ENCODE measurements at regions not wholly inside any gene's neighbourhood (a gene's known extent, or its start where the extent isn't known, plus 50 kb on each side); places are given as distances from the start of the nearest gene placed in this dataset.

DNA sequence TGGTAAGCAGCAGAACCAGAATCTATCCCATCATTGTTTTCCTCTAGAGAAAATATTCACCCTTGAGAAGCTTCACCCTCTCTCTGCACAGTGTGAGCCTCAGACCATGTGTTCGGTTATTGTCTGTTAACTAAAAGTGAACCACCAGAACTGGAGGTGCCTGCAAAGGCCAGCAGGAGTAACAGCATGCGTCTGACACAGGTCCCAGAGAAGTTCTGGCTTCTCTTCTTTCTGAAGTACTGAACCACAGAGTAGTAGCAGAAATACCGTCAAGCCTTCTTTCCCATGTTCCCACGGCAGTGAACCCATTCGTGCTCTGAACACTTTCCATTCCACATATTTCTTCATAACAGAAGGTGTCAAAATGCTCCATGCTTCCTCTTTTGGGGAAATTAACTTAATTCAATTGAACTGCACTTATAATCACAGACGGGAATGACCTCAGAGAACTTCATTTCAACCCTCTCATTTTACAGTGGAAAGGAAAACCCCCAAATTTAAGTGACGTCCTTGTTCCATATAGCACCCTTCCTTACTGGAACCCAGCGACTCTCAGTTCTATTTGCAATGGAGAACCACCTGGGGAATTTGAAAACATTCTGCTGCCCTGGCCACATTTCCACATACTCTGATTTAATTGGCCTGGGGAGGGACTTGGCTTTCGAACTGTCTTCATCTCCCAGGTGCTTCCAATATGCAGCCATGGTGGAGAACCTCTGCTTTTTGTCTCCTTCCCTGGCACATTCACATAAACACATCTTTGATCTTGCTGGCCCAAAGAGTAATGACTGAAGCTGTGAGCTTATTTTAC lies 519.1 kb downstream of the RNF144A start:
- WGBS (ENCODE audit: extremely low coverage, insufficient read length, low lambda C conversion rate) = no CpG with 5 or more reads among the region's 9 CpGs
- no peaks in the 10 kb centered on the region; the same call in 1 of the 2 replicates for H3K4me1 ChIP-seq (ENCODE audit: insufficient read depth, low read length)
- H3K27me3 ChIP-seq (ENCODE audit: insufficient read depth, low read length) = no peaks in the 10 kb centered on the region
- no peak overlapping the region for H2BK20ac ChIP-seq (ENCODE audit: low read depth, low read length, poor library complexity, severe bottlenecking)
- no peaks in the 10 kb centered on the region for H3K23me2 ChIP-seq (ENCODE audit: insufficient read length, low read depth, low read length, poor library complexity, severe bottlenecking)
- DNase-seq = no peak
- TF ChIP-seq, protein P1, sequence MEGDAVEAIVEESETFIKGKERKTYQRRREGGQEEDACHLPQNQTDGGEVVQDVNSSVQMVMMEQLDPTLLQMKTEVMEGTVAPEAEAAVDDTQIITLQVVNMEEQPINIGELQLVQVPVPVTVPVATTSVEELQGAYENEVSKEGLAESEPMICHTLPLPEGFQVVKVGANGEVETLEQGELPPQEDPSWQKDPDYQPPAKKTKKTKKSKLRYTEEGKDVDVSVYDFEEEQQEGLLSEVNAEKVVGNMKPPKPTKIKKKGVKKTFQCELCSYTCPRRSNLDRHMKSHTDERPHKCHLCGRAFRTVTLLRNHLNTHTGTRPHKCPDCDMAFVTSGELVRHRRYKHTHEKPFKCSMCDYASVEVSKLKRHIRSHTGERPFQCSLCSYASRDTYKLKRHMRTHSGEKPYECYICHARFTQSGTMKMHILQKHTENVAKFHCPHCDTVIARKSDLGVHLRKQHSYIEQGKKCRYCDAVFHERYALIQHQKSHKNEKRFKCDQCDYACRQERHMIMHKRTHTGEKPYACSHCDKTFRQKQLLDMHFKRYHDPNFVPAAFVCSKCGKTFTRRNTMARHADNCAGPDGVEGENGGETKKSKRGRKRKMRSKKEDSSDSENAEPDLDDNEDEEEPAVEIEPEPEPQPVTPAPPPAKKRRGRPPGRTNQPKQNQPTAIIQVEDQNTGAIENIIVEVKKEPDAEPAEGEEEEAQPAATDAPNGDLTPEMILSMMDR (conservative IDR thresholded peaks at IDR 0.05) = no peak
- no peaks in the 10 kb centered on the region for H3K79me1 ChIP-seq (ENCODE audit: insufficient read depth, low read depth, low read length, poor library complexity, severe bottlenecking)
- no peak overlapping the region for H3K4me2 ChIP-seq (ENCODE audit: insufficient read depth, insufficient read length, low read length)
- H4K5ac ChIP-seq (ENCODE audit: insufficient read length, low read depth, low read length) = no peak overlapping the region
- no peak overlapping the region for H2AK5ac ChIP-seq (ENCODE audit: insufficient read length, low read length)
- Mint-ChIP-seq H3K27me3 (ENCODE audit: low read depth) (peaks cover 11% of the 10 kb centered on the region), H3K27ac (no peak overlapping the region), H3K36me3 (ENCODE audit: insufficient read depth in 1 of 3, low read depth in 3 of 3) (peaks cover 12 to 32% (median 14%) of the 10 kb centered on the region in 3 experiments), H3K9me3 (peaks cover 13 to 28% of the 10 kb centered on the region in 2 experiments), H3K4me3 (no peak overlapping the region), H3K4me1 (peaks cover 0 to 8% of the 10 kb centered on the region in 2 experiments; a peak in 3 of 4 replicates)
- H4K91ac ChIP-seq (ENCODE audit: insufficient read length, low read depth, low read length) = no peak overlapping the region
- no peaks in the 10 kb centered on the region for H3K9me3 ChIP-seq (ENCODE audit: control insufficient read depth, low read depth, low read length)
- H2BK15ac ChIP-seq (ENCODE audit: low read depth, low read length) = no peak overlapping the region
- no peak overlapping the region for H2BK5ac ChIP-seq (ENCODE audit: insufficient read length, low read length)
- H3K56ac ChIP-seq (ENCODE audit: insufficient read length, low read depth, low read length) = no peak overlapping the region
- no peak overlapping the region for H3K14ac ChIP-seq (ENCODE audit: insufficient read depth, low read length)
- no peak overlapping the region for H2BK12ac ChIP-seq (ENCODE audit: insufficient read length, low read depth, low read length)
- H3K18ac ChIP-seq (ENCODE audit: insufficient read length, low read depth, low read length) = no peak overlapping the region
- no peak overlapping the region for H3K9ac ChIP-seq (ENCODE audit: extremely low read depth, insufficient read length, low read length)
- no peak overlapping the region for H4K8ac ChIP-seq (replicated peaks; ENCODE audit: insufficient read length, low read depth, low read length)
- H3K23ac ChIP-seq (ENCODE audit: insufficient read length, low read depth, low read length) = no peak overlapping the region
- H2BK120ac ChIP-seq (ENCODE audit: low read depth, low read length, poor library complexity, severe bottlenecking) = no peak overlapping the region
- no peak overlapping the region for H3T11ph ChIP-seq (ENCODE audit: low read length)
- no peak overlapping the region for H3K27ac ChIP-seq (ENCODE audit: insufficient read length, low read depth, low read length)
- no peaks in the 10 kb centered on the region for H4K20me1 ChIP-seq (ENCODE audit: control insufficient read depth, insufficient read depth, insufficient read length)
- no peak overlapping the region for H2AFZ ChIP-seq (ENCODE audit: low read length)
- H3K4ac ChIP-seq (ENCODE audit: low read depth, low read length) = no peak overlapping the region
- no peaks in the 10 kb centered on the region for H3K79me2 ChIP-seq (ENCODE audit: insufficient read depth, low read length)

Data from H9 (cell line).